Upper lobe of left lung (tissue), 4 donors: ENCODE measurements at regions not wholly inside any gene's neighbourhood (a gene's known extent, or its start where the extent isn't known, plus 50 kb on each side); places are given as distances from the start of the nearest gene placed in this dataset.

Source experiments
- EP300 ChIP-seq, 4 donors: sonication (generic); formaldehyde crosslinking; IDR thresholded peaks; one replicate each; pipeline ENCODE4 v1.5.1; 2017; ENCODE audit warnings: antibody characterized with exemption in 4 of 4, control low read depth in 2 of 4
- POLR2A ChIP-seq, 4 donors: fragments of 450-650 bp; IDR thresholded peaks; one replicate each; pipeline ENCODE4 v1.5.1; 2016 to 2017; ENCODE audit warnings: antibody characterized with exemption in 4 of 4, mild to moderate bottlenecking in 2 of 4
- POLR2AphosphoS5 ChIP-seq, 2 donors: sonication (generic); formaldehyde crosslinking; IDR thresholded peaks; one replicate each; pipeline ENCODE4 v1.5.1; 2017; ENCODE audit warnings: antibody characterized with exemption in 2 of 2
- TF ChIP-seq, protein P1 (sequence below), 6 experiments: fragments of 450-650 bp in 4 of 6; fragments of 200-600 bp in 2 of 6; sonication (generic) in 2 of 6; IDR thresholded peaks; one replicate each; pipeline ENCODE4 v1.5.1; 2016 to 2019; ENCODE audit warnings: antibody characterized with exemption in 6 of 6

- TF ChIP-seq POLR2AphosphoS5 (IDR thresholded peaks at IDR 0.05) (no peak), POLR2A (IDR thresholded peaks at IDR 0.05) (no peak), EP300 (IDR thresholded peaks at IDR 0.05) (no peak)
- TF ChIP-seq, protein P1, sequence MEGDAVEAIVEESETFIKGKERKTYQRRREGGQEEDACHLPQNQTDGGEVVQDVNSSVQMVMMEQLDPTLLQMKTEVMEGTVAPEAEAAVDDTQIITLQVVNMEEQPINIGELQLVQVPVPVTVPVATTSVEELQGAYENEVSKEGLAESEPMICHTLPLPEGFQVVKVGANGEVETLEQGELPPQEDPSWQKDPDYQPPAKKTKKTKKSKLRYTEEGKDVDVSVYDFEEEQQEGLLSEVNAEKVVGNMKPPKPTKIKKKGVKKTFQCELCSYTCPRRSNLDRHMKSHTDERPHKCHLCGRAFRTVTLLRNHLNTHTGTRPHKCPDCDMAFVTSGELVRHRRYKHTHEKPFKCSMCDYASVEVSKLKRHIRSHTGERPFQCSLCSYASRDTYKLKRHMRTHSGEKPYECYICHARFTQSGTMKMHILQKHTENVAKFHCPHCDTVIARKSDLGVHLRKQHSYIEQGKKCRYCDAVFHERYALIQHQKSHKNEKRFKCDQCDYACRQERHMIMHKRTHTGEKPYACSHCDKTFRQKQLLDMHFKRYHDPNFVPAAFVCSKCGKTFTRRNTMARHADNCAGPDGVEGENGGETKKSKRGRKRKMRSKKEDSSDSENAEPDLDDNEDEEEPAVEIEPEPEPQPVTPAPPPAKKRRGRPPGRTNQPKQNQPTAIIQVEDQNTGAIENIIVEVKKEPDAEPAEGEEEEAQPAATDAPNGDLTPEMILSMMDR (IDR thresholded peaks at IDR 0.05): no peak
These were observed 253.0 kb downstream of the INSC start for GRCh38 chr11:15367695-15368094.
